GM13977 (cell line): ENCODE measurements at regions not wholly inside any gene's neighbourhood (a gene's known extent, or its start where the extent isn't known, plus 50 kb on each side); places are given as distances from the start of the nearest gene placed in this dataset.
A peak's percentile ranks its signal among the peaks of the same experiment; 100 is the strongest.

Source experiments
- DNase-seq: peaks from one replicate; pipeline ENCODE4 v3.0.0; 2012; ENCODE audit warnings: low spot score
- in situ Hi-C: fragments of 300-500 bp; cut with MboI; formaldehyde crosslinking; loops from one replicate; pipeline ENCODE4 v1.12.0; 2022; ENCODE audit warnings: low sequenced_read_pairs, low pct_unique_long_range_greater_than_20kb, mixed read lengths, inconsistent platforms; ENCODE audit not compliant: unreplicated experiment
- TF ChIP-seq, protein P1 (sequence below): IDR thresholded peaks from 2 replicates; pipeline ENCODE4 v1.5.1; 2012; ENCODE audit warnings: mild to moderate bottlenecking, control low read depth; ENCODE audit not compliant: insufficient read depth; ENCODE audit errors: extremely low read depth, missing control alignments

GRCh38 chr7:54664235-54665228, 94.5 kb downstream of the SEC61G start:
- TF ChIP-seq, protein P1, sequence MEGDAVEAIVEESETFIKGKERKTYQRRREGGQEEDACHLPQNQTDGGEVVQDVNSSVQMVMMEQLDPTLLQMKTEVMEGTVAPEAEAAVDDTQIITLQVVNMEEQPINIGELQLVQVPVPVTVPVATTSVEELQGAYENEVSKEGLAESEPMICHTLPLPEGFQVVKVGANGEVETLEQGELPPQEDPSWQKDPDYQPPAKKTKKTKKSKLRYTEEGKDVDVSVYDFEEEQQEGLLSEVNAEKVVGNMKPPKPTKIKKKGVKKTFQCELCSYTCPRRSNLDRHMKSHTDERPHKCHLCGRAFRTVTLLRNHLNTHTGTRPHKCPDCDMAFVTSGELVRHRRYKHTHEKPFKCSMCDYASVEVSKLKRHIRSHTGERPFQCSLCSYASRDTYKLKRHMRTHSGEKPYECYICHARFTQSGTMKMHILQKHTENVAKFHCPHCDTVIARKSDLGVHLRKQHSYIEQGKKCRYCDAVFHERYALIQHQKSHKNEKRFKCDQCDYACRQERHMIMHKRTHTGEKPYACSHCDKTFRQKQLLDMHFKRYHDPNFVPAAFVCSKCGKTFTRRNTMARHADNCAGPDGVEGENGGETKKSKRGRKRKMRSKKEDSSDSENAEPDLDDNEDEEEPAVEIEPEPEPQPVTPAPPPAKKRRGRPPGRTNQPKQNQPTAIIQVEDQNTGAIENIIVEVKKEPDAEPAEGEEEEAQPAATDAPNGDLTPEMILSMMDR, result peak; percentile 50
- in situ Hi-C loops, result no loop called here
- peak; percentile 73 for DNase-seq

DNA sequence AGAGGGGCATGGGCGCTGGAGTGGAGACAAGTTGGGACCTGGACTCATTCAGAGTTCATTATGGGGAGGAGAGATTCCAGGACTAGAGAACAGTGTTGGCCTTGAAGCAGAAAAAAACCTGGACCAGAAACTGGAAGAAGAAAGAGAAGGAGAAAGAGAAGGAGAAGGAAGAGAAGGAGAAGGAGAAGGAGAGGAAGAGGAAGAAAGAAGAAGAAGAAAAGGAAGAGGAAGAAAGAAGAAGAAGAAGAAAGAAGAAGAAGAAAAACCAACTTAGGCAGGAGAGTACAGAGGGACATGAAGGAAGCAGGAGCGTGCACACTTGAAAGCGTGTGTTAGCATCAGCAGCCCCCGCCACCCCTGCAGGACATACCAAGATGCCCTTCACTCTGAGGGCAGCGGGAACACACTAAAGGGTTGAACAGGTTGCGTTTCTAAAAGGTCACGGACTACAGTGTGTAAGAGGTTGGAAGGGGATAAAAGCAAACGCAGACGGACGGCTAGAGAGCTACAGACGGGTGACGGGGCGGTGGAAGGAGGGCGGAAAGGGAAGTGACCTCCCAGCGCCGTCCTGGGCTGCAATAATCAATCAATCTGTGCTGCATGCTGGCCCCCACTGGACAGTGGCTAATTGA, 95.3 kb downstream of the SEC61G start:
- TF ChIP-seq, protein P1, result no peak
- in situ Hi-C loops, result no loop called here
- DNase-seq, result no peak

GRCh38 chr7:54663186-54663585, 95.8 kb downstream of the SEC61G start:
- TF ChIP-seq, protein P1, result no peak
- DNase-seq, result no peak
- in situ Hi-C loops, result no loop called here

GRCh38 chr7:54662701-54663100, 96.3 kb downstream of the SEC61G start:
- TF ChIP-seq, protein P1, result no peak
- DNase-seq, result no peak
- in situ Hi-C loops, result no loop called here

GRCh38 chr7:54653905-54654304, 105.1 kb downstream of the SEC61G start:
- in situ Hi-C loops, result no loop called here
- TF ChIP-seq, protein P1, result no peak
- no peak for DNase-seq

- DNase-seq, result no peak
- TF ChIP-seq, protein P1, result no peak
- in situ Hi-C loops, result no loop called here
Observed at GRCh38 chr7:54643064-54643463, 100.9 kb downstream of the VSTM2A start.
